T-helper 2 cell treated with Interferon-gamma antibody and Interleukin-4, amounts not matched to agents 5 μg/mL and 100 μg/mL, for 36 hours (primary cell): ENCODE measurements at regions not wholly inside any gene's neighbourhood (a gene's known extent, or its start where the extent isn't known, plus 50 kb on each side); places are given as distances from the start of the nearest gene placed in this dataset.
"Not testable (repeated sequence)": the region's sequence is repeated elsewhere in the genome, so short reads cannot be mapped to it uniquely, and the experiment has no call there.

Source experiments
- DNase-seq: peaks from one replicate; pipeline ENCODE4 v3.0.0; 2021; ENCODE audit warnings: low spot score
- H3K27ac Mint-ChIP-seq: one replicate; pipeline ENCODE4 v1.8.0; 2021; ENCODE audit warnings: mild to moderate bottlenecking, mixed read lengths
- H3K27me3 Mint-ChIP-seq: one replicate; pipeline ENCODE4 v1.8.0; 2021; ENCODE audit warnings: low read depth, mixed read lengths
- H3K36me3 Mint-ChIP-seq: one replicate; pipeline ENCODE4 v1.8.0; 2021; ENCODE audit warnings: low read depth, mixed read lengths
- H3K4me1 Mint-ChIP-seq: one replicate; pipeline ENCODE4 v1.8.0; 2021; ENCODE audit warnings: low read depth, mixed read lengths
- H3K4me3 Mint-ChIP-seq: one replicate; pipeline ENCODE4 v1.8.0; 2022; ENCODE audit warnings: mild to moderate bottlenecking, moderate library complexity, mixed read lengths
- H3K9me3 Mint-ChIP-seq: one replicate; pipeline ENCODE4 v1.8.0; 2021; ENCODE audit warnings: mixed read lengths

- Mint-ChIP-seq H3K9me3 (peaks cover 21% of the 10 kb centered on the region), H3K4me1 (no peaks in the 10 kb centered on the region), H3K27ac (no peak overlapping the region), H3K36me3 (no peaks in the 10 kb centered on the region), H3K27me3 (no peaks in the 10 kb centered on the region), H3K4me3 (no peak overlapping the region)
- no peak for DNase-seq
Observed at GRCh38 chr3:6315906-6316305, 545.0 kb upstream of the GRM7 start.

- Mint-ChIP-seq H3K27me3 (no peaks in the 10 kb centered on the region), H3K27ac (no peak overlapping the region), H3K9me3 (peaks cover 23% of the 10 kb centered on the region), H3K36me3 (no peaks in the 10 kb centered on the region), H3K4me3 (no peak overlapping the region), H3K4me1 (no peaks in the 10 kb centered on the region)
- no peak for DNase-seq
Observed at GRCh38 chr3:6321999-6322398, 538.9 kb upstream of the GRM7 start.

- H3K27ac Mint-ChIP-seq, result no peak overlapping the region
- H3K4me3 Mint-ChIP-seq, result no peak overlapping the region
- DNase-seq, result no peak
- no peaks in the 10 kb centered on the region for H3K36me3 Mint-ChIP-seq
- H3K9me3 Mint-ChIP-seq, result peaks cover 22% of the 10 kb centered on the region
- no peaks in the 10 kb centered on the region for H3K4me1 Mint-ChIP-seq
- H3K27me3 Mint-ChIP-seq, result no peaks in the 10 kb centered on the region
Observed at GRCh38 chr3:6326771-6327170, 534.1 kb upstream of the GRM7 start.

- DNase-seq, H3K4me3 Mint-ChIP-seq, H3K4me1 Mint-ChIP-seq, H3K36me3 Mint-ChIP-seq, H3K27me3 Mint-ChIP-seq, H3K27ac Mint-ChIP-seq: not testable (repeated sequence)
- peaks cover 16% of the 10 kb centered on the region for H3K9me3 Mint-ChIP-seq
Observed at GRCh38 chr3:6340980-6341325, 520.0 kb upstream of the GRM7 start.

- Mint-ChIP-seq H3K27me3 (no peaks in the 10 kb centered on the region), H3K27ac (no peak overlapping the region), H3K4me1 (no peaks in the 10 kb centered on the region), H3K4me3 (no peak overlapping the region), H3K9me3 (peaks cover 5% of the 10 kb centered on the region), H3K36me3 (no peaks in the 10 kb centered on the region)
- DNase-seq, result no peak
Observed at GRCh38 chr3:6351752-6352151, 509.2 kb upstream of the GRM7 start.

GRCh38 chr3:6354653-6355052 is 506.3 kb upstream of the GRM7 start:
- DNase-seq, result no peak
- Mint-ChIP-seq H3K9me3 (peaks cover 5% of the 10 kb centered on the region), H3K36me3 (no peaks in the 10 kb centered on the region), H3K4me3 (no peak overlapping the region), H3K27ac (no peak overlapping the region), H3K4me1 (no peaks in the 10 kb centered on the region), H3K27me3 (no peaks in the 10 kb centered on the region)

GRCh38 chr3:6362406-6362805 is 498.5 kb upstream of the GRM7 start:
- peaks cover 34% of the 10 kb centered on the region for H3K9me3 Mint-ChIP-seq
- no peak overlapping the region for H3K4me3 Mint-ChIP-seq
- H3K27me3 Mint-ChIP-seq, result no peaks in the 10 kb centered on the region
- DNase-seq, result no peak
- no peak overlapping the region for H3K27ac Mint-ChIP-seq
- no peaks in the 10 kb centered on the region for H3K36me3 Mint-ChIP-seq
- no peaks in the 10 kb centered on the region for H3K4me1 Mint-ChIP-seq

GRCh38 chr3:6367171-6367570 is 493.7 kb upstream of the GRM7 start:
- no peak for DNase-seq
- Mint-ChIP-seq H3K27me3 (no peaks in the 10 kb centered on the region), H3K27ac (no peak overlapping the region), H3K9me3 (peaks cover 45% of the 10 kb centered on the region), H3K4me3 (no peak overlapping the region), H3K4me1 (no peaks in the 10 kb centered on the region), H3K36me3 (no peaks in the 10 kb centered on the region)

- Mint-ChIP-seq H3K27me3 (no peaks in the 10 kb centered on the region), H3K4me3 (no peak overlapping the region), H3K4me1 (no peaks in the 10 kb centered on the region), H3K36me3 (no peaks in the 10 kb centered on the region), H3K9me3 (no peaks in the 10 kb centered on the region), H3K27ac (no peak overlapping the region)
- no peak for DNase-seq
Observed at GRCh38 chr3:6392123-6392522, 468.8 kb upstream of the GRM7 start.

- Mint-ChIP-seq H3K4me1 (no peaks in the 10 kb centered on the region), H3K36me3 (no peaks in the 10 kb centered on the region), H3K9me3 (peaks cover 14% of the 10 kb centered on the region), H3K4me3 (no peak overlapping the region), H3K27ac (no peak overlapping the region), H3K27me3 (no peaks in the 10 kb centered on the region)
- DNase-seq, result no peak
Observed at GRCh38 chr3:6394944-6395343, 466.0 kb upstream of the GRM7 start.

- DNase-seq, result no peak
- Mint-ChIP-seq H3K4me1 (no peaks in the 10 kb centered on the region), H3K36me3 (no peaks in the 10 kb centered on the region), H3K27me3 (no peaks in the 10 kb centered on the region), H3K4me3 (no peak overlapping the region), H3K27ac (no peak overlapping the region), H3K9me3 (peaks cover 14% of the 10 kb centered on the region)
Observed at GRCh38 chr3:6396631-6397030, 464.3 kb upstream of the GRM7 start.

GRCh38 chr3:6402666-6403065 is 458.2 kb upstream of the GRM7 start:
- not testable (repeated sequence) for H3K36me3 Mint-ChIP-seq, DNase-seq, H3K4me1 Mint-ChIP-seq, H3K27ac Mint-ChIP-seq, H3K4me3 Mint-ChIP-seq, H3K27me3 Mint-ChIP-seq
- H3K9me3 Mint-ChIP-seq, result peaks cover 18% of the 10 kb centered on the region

- not testable (repeated sequence) for DNase-seq, H3K4me1 Mint-ChIP-seq, H3K4me3 Mint-ChIP-seq, H3K27ac Mint-ChIP-seq, H3K36me3 Mint-ChIP-seq, H3K27me3 Mint-ChIP-seq, H3K9me3 Mint-ChIP-seq
Observed at GRCh38 chr3:6406923-6407322, 454.0 kb upstream of the GRM7 start.

GRCh38 chr3:6416049-6416661 is 444.8 kb upstream of the GRM7 start:
- no peak overlapping the region for H3K4me3 Mint-ChIP-seq
- no peaks in the 10 kb centered on the region for H3K27me3 Mint-ChIP-seq
- H3K4me1 Mint-ChIP-seq, result no peaks in the 10 kb centered on the region
- H3K9me3 Mint-ChIP-seq, result no peaks in the 10 kb centered on the region
- H3K27ac Mint-ChIP-seq, result no peak overlapping the region
- no peaks in the 10 kb centered on the region for H3K36me3 Mint-ChIP-seq
- DNase-seq, result no peak

- DNase-seq, result no peak
- Mint-ChIP-seq H3K27me3 (no peaks in the 10 kb centered on the region), H3K27ac (no peak overlapping the region), H3K36me3 (no peaks in the 10 kb centered on the region), H3K9me3 (no peaks in the 10 kb centered on the region), H3K4me1 (no peaks in the 10 kb centered on the region), H3K4me3 (no peak overlapping the region)
Observed at GRCh38 chr3:6417174-6417573, 443.7 kb upstream of the GRM7 start.
